MM.1S (cell line): ENCODE measurements at regions not wholly inside any gene's neighbourhood (a gene's known extent, or its start where the extent isn't known, plus 50 kb on each side); places are given as distances from the start of the nearest gene placed in this dataset.

Source experiments
- DNase-seq: peaks from one replicate; pipeline ENCODE4 v3.0.0-alpha.2; 2015
- H2AFZ ChIP-seq: fragments of 300-600 bp; sonication (generic); 2 replicates; pipeline ENCODE4 v1.6.0; 2016; ENCODE audit warnings: antibody characterized with exemption, low read length
- H3F3A ChIP-seq: fragments of 300-600 bp; sonication (generic); 2 replicates; pipeline ENCODE4 v1.6.1; 2016; ENCODE audit warnings: mild to moderate bottlenecking, antibody characterized with exemption, low read length, moderate library complexity, mixed read lengths; ENCODE audit not compliant: insufficient read depth
- H3K27ac ChIP-seq: fragments of 300-600 bp; sonication (generic); 2 replicates; pipeline ENCODE4 v1.5.1; 2016; ENCODE audit warnings: mild to moderate bottlenecking, low read length
- H3K27me3 ChIP-seq: fragments of 300-600 bp; sonication (generic); replicated peaks from 2 replicates; pipeline ENCODE4 v1.6.0; 2016; ENCODE audit warnings: low read length; ENCODE audit not compliant: insufficient read depth
- H3K36me3 ChIP-seq: fragments of 300-600 bp; sonication (generic); replicated peaks from 2 replicates; pipeline ENCODE4 v1.6.1; 2016; ENCODE audit warnings: mild to moderate bottlenecking, low read length, mixed read lengths; ENCODE audit not compliant: insufficient read depth
- H3K4me1 ChIP-seq: fragments of 300-600 bp; sonication (generic); 2 replicates; pipeline ENCODE4 v1.6.1; 2016; ENCODE audit warnings: low read length, mixed read lengths
- H3K4me2 ChIP-seq: fragments of 300-600 bp; sonication (generic); 2 replicates; pipeline ENCODE4 v1.6.0; 2016; ENCODE audit warnings: low read depth, low read length
- H3K4me3 ChIP-seq: fragments of 300-600 bp; sonication (generic); 2 replicates; pipeline ENCODE4 v1.5.1; 2016; ENCODE audit warnings: low read length, mixed read lengths
- H3K79me2 ChIP-seq: fragments of 300-600 bp; sonication (generic); 2 replicates; pipeline ENCODE4 v1.6.1; 2016; ENCODE audit warnings: mixed run types, low read length, mixed read lengths
- H3K9ac ChIP-seq: fragments of 300-600 bp; sonication (generic); 2 replicates; pipeline ENCODE4 v1.6.1; 2016; ENCODE audit warnings: low read length, mixed read lengths
- H3K9me2 ChIP-seq: fragments of 300-600 bp; sonication (generic); replicated peaks from 2 replicates; pipeline ENCODE4 v1.6.1; 2016; ENCODE audit warnings: mild to moderate bottlenecking, low read length, mixed read lengths; ENCODE audit not compliant: insufficient read depth
- H3K9me3 ChIP-seq: fragments of 300-600 bp; sonication (generic); replicated peaks from 2 replicates; pipeline ENCODE4 v1.6.1; 2016; ENCODE audit warnings: mild to moderate bottlenecking, low read length, mixed read lengths; ENCODE audit not compliant: insufficient read depth
- H4K20me1 ChIP-seq: fragments of 300-600 bp; sonication (generic); 2 replicates; pipeline ENCODE4 v1.6.1; 2016; ENCODE audit warnings: mild to moderate bottlenecking, low read length, moderate library complexity, mixed read lengths; ENCODE audit not compliant: insufficient read depth
- EZH2 ChIP-seq: fragments of 300-600 bp; sonication (generic); optimal IDR thresholded peaks from 2 replicates; pipeline ENCODE3; 2017; ENCODE audit warnings: low read depth, mild to moderate bottlenecking, antibody characterized with exemption, low read length, mixed read lengths
- EZH2phosphoT487 ChIP-seq: fragments of 300-600 bp; sonication (generic); IDR thresholded peaks from 2 replicates; pipeline ENCODE4 v1.6.1; 2018; ENCODE audit warnings: antibody characterized with exemption, low read length
- TF ChIP-seq, protein P1 (sequence below): fragments of 300-600 bp; sonication (generic); IDR thresholded peaks from 2 replicates; pipeline ENCODE4 v1.5.1; 2016; ENCODE audit warnings: antibody characterized with exemption, low read length, mixed read lengths

DNA sequence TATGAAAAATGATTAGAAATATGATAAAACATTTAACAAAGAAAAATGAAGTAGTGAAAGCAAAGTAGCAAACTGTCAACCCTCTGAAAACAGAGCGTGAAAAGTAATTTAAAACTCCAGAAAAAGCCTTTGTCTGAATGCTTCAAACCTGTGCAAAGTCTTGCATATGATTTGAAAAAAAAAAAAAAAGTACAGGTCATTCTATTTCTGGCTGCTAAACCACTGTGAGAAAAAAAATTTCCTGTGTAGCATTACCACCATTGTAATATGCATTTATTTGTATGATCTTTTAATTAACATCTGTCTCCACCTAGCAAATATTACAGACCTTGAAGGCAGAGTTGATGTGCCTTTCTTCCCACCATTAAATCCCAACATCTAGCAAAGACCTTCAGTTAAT lies 82.1 kb upstream of the CCDC68 start:
- H3K9me3 ChIP-seq, result no peaks in the 10 kb centered on the region
- H3F3A ChIP-seq, result no peaks in the 10 kb centered on the region
- TF ChIP-seq EZH2 (no peak), EZH2phosphoT487 (no peak)
- TF ChIP-seq, protein P1, sequence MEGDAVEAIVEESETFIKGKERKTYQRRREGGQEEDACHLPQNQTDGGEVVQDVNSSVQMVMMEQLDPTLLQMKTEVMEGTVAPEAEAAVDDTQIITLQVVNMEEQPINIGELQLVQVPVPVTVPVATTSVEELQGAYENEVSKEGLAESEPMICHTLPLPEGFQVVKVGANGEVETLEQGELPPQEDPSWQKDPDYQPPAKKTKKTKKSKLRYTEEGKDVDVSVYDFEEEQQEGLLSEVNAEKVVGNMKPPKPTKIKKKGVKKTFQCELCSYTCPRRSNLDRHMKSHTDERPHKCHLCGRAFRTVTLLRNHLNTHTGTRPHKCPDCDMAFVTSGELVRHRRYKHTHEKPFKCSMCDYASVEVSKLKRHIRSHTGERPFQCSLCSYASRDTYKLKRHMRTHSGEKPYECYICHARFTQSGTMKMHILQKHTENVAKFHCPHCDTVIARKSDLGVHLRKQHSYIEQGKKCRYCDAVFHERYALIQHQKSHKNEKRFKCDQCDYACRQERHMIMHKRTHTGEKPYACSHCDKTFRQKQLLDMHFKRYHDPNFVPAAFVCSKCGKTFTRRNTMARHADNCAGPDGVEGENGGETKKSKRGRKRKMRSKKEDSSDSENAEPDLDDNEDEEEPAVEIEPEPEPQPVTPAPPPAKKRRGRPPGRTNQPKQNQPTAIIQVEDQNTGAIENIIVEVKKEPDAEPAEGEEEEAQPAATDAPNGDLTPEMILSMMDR, result no peak
- no peak overlapping the region for H2AFZ ChIP-seq
- H3K79me2 ChIP-seq, result no peaks in the 10 kb centered on the region
- no peak overlapping the region for H3K27ac ChIP-seq
- no peak for DNase-seq
- no peaks in the 10 kb centered on the region for H3K36me3 ChIP-seq
- no peaks in the 10 kb centered on the region for H3K27me3 ChIP-seq
- no peak overlapping the region for H3K9ac ChIP-seq
- no peak overlapping the region for H3K4me2 ChIP-seq
- H3K4me1 ChIP-seq, result no peaks in the 10 kb centered on the region
- no peaks in the 10 kb centered on the region for H4K20me1 ChIP-seq
- H3K9me2 ChIP-seq, result no peaks in the 10 kb centered on the region
- no peak overlapping the region for H3K4me3 ChIP-seq

DNA sequence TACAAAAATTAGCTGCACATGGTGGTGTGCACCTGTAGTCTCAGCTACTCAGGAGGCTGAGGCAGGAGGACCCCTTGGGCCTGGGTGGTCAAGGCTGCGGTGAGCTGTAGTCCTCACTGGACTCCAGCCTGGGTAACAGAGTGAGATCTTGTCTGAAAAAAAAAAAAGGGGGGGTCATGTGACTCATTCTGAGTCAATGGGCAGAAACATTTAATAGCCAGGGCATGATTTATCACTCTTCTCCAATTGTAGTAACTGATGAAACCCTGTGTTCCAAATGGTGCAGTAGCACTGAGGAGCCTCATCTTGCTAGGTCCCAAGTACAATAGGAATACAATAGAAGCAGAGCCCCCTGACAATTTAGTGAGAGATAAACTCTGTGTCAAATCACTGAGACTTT lies 78.9 kb upstream of the CCDC68 start:
- H3K4me1 ChIP-seq, result no peaks in the 10 kb centered on the region
- H3K9me2 ChIP-seq, result no peaks in the 10 kb centered on the region
- DNase-seq, result no peak
- H2AFZ ChIP-seq, result no peak overlapping the region
- H3K4me2 ChIP-seq, result no peak overlapping the region
- H3K79me2 ChIP-seq, result no peaks in the 10 kb centered on the region
- no peak for TF ChIP-seq EZH2phosphoT487
- TF ChIP-seq, protein P1, result no peak
- TF ChIP-seq EZH2, result no peak
- no peaks in the 10 kb centered on the region for H3F3A ChIP-seq
- H3K27me3 ChIP-seq, result no peaks in the 10 kb centered on the region
- no peaks in the 10 kb centered on the region for H3K9me3 ChIP-seq
- no peak overlapping the region for H3K27ac ChIP-seq
- H4K20me1 ChIP-seq, result no peaks in the 10 kb centered on the region
- H3K4me3 ChIP-seq, result no peak overlapping the region
- H3K36me3 ChIP-seq, result no peaks in the 10 kb centered on the region
- H3K9ac ChIP-seq, result no peak overlapping the region

DNA sequence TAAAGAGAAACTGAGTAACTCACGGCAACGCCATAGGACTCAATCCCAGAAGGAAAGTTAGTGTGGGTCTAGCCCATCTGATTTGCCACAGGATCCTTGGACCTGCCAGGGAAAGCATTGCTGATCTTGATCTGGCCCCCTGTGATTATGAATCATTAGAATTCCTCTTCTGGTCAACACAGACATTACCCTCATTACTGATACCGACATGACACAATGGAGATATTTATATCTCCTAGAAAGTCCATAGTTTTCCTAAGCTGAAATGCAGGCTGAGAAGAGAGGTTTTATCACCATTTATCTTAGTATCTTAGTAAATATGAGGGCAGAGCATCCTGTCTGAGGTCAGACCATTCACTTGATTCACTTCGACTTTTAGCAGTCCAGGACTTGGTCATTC lies 75.5 kb upstream of the CCDC68 start:
- no peaks in the 10 kb centered on the region for H3K36me3 ChIP-seq
- no peaks in the 10 kb centered on the region for H4K20me1 ChIP-seq
- no peaks in the 10 kb centered on the region for H3K9me2 ChIP-seq
- H3K4me1 ChIP-seq, result no peaks in the 10 kb centered on the region
- no peaks in the 10 kb centered on the region for H3K27me3 ChIP-seq
- H3F3A ChIP-seq, result no peaks in the 10 kb centered on the region
- H3K9me3 ChIP-seq, result no peaks in the 10 kb centered on the region
- no peak overlapping the region for H3K4me2 ChIP-seq
- no peak overlapping the region for H3K27ac ChIP-seq
- DNase-seq, result no peak
- H2AFZ ChIP-seq, result no peak overlapping the region
- TF ChIP-seq EZH2phosphoT487, result no peak
- TF ChIP-seq, protein P1, result no peak
- no peak for TF ChIP-seq EZH2
- no peaks in the 10 kb centered on the region for H3K79me2 ChIP-seq
- H3K9ac ChIP-seq, result no peak overlapping the region
- no peak overlapping the region for H3K4me3 ChIP-seq
